ENCODE measurements at regions not wholly inside any gene's neighbourhood (a gene's known extent, or its start where the extent isn't known, plus 50 kb on each side); places are given as distances from the start of the nearest gene placed in this dataset.

- TF ChIP-seq CTCF (IDR thresholded peaks at IDR 0.05; ENCODE audit: low read depth, low read length) (no peak), EZH2phosphoT487 (IDR thresholded peaks at IDR 0.05; ENCODE audit: low read depth) (no peak)
- Histone ChIP-seq H3K4me1 (ENCODE audit: low read length) (no peaks in the 10 kb centered on the region), H3K9me3 (ENCODE audit: insufficient read depth, low read length) (no peaks in the 10 kb centered on the region), H3K79me2 (ENCODE audit: low read length) (no peaks in the 10 kb centered on the region), H3K9ac (ENCODE audit: low read length) (no peak overlapping the region), H3K4me3 (ENCODE audit: low read length) (no peak overlapping the region), H2AFZ (ENCODE audit: low read depth, low read length) (no peak overlapping the region), H3K27me3 (ENCODE audit: low read depth, low read length) (no peaks in the 10 kb centered on the region), H3K4me2 (ENCODE audit: low read length) (no peak overlapping the region), H4K20me1 (ENCODE audit: insufficient read depth, low read length) (no peaks in the 10 kb centered on the region), H3K27ac (ENCODE audit: low read length) (no peak overlapping the region), H3K36me3 (replicated peaks; ENCODE audit: low read depth, low read length) (no peaks in the 10 kb centered on the region)
Measured at GRCh38 chr7:33815336-33815735, 90.0 kb upstream of the BMPER start.

GRCh38 chr7:33816106-33816505 is 89.2 kb upstream of the BMPER start:
- no peaks in the 10 kb centered on the region for H4K20me1 ChIP-seq (ENCODE audit: insufficient read depth, low read length)
- TF ChIP-seq EZH2phosphoT487 (IDR thresholded peaks at IDR 0.05; ENCODE audit: low read depth) (no peak), CTCF (IDR thresholded peaks at IDR 0.05; ENCODE audit: low read depth, low read length) (no peak)
- H2AFZ ChIP-seq (ENCODE audit: low read depth, low read length): no peak overlapping the region
- no peaks in the 10 kb centered on the region for H3K79me2 ChIP-seq (ENCODE audit: low read length)
- H3K27ac ChIP-seq (ENCODE audit: low read length): no peak overlapping the region
- no peak overlapping the region for H3K4me2 ChIP-seq (ENCODE audit: low read length)
- no peak overlapping the region for H3K4me3 ChIP-seq (ENCODE audit: low read length)
- H3K9ac ChIP-seq (ENCODE audit: low read length): no peak overlapping the region
- no peaks in the 10 kb centered on the region for H3K36me3 ChIP-seq (replicated peaks; ENCODE audit: low read depth, low read length)
- H3K27me3 ChIP-seq (ENCODE audit: low read depth, low read length): no peaks in the 10 kb centered on the region
- H3K9me3 ChIP-seq (ENCODE audit: insufficient read depth, low read length): no peaks in the 10 kb centered on the region
- no peaks in the 10 kb centered on the region for H3K4me1 ChIP-seq (ENCODE audit: low read length)

- Histone ChIP-seq H4K20me1 (ENCODE audit: insufficient read depth, low read length) (no peaks in the 10 kb centered on the region), H3K4me2 (ENCODE audit: low read length) (no peak overlapping the region), H3K9me3 (ENCODE audit: insufficient read depth, low read length) (no peaks in the 10 kb centered on the region), H3K27me3 (ENCODE audit: low read depth, low read length) (no peaks in the 10 kb centered on the region), H3K9ac (ENCODE audit: low read length) (no peak overlapping the region), H3K4me1 (ENCODE audit: low read length) (no peaks in the 10 kb centered on the region), H2AFZ (ENCODE audit: low read depth, low read length) (no peak overlapping the region), H3K36me3 (replicated peaks; ENCODE audit: low read depth, low read length) (no peaks in the 10 kb centered on the region), H3K4me3 (ENCODE audit: low read length) (no peak overlapping the region), H3K79me2 (ENCODE audit: low read length) (no peaks in the 10 kb centered on the region), H3K27ac (ENCODE audit: low read length) (no peak overlapping the region)
- no peak for TF ChIP-seq EZH2phosphoT487 (IDR thresholded peaks at IDR 0.05; ENCODE audit: low read depth)
- TF ChIP-seq CTCF (IDR thresholded peaks at IDR 0.05; ENCODE audit: low read depth, low read length): no peak
Measured at GRCh38 chr7:33819658-33820057, 85.7 kb upstream of the BMPER start.

- no peak overlapping the region for H3K4me2 ChIP-seq (ENCODE audit: low read length)
- H3K4me1 ChIP-seq (ENCODE audit: low read length): no peaks in the 10 kb centered on the region
- H3K4me3 ChIP-seq (ENCODE audit: low read length): no peak overlapping the region
- no peak overlapping the region for H2AFZ ChIP-seq (ENCODE audit: low read depth, low read length)
- no peak overlapping the region for H3K27ac ChIP-seq (ENCODE audit: low read length)
- no peaks in the 10 kb centered on the region for H3K36me3 ChIP-seq (replicated peaks; ENCODE audit: low read depth, low read length)
- H3K9ac ChIP-seq (ENCODE audit: low read length): no peak overlapping the region
- H3K9me3 ChIP-seq (ENCODE audit: insufficient read depth, low read length): no peaks in the 10 kb centered on the region
- no peaks in the 10 kb centered on the region for H3K79me2 ChIP-seq (ENCODE audit: low read length)
- no peak for TF ChIP-seq EZH2phosphoT487 (IDR thresholded peaks at IDR 0.05; ENCODE audit: low read depth)
- no peak for TF ChIP-seq CTCF (IDR thresholded peaks at IDR 0.05; ENCODE audit: low read depth, low read length)
- H4K20me1 ChIP-seq (ENCODE audit: insufficient read depth, low read length): no peaks in the 10 kb centered on the region
- no peaks in the 10 kb centered on the region for H3K27me3 ChIP-seq (ENCODE audit: low read depth, low read length)
Measured at GRCh38 chr7:33820206-33820605, 85.1 kb upstream of the BMPER start.

Data from OCI-LY3 (cell line).